PC-3 (cell line): ENCODE measurements at regions not wholly inside any gene's neighbourhood (a gene's known extent, or its start where the extent isn't known, plus 50 kb on each side); places are given as distances from the start of the nearest gene placed in this dataset.

Experiments
- ATAC-seq: fragments of 200-7000 bp; cut with Tn5 transposase; 2 replicates; pipeline ENCODE4 v1.9.1; 2020; ENCODE audit warnings: mild to moderate bottlenecking, moderate library complexity
- BruUV-seq: library from RNA; stranded (reverse); fragments of 400-500 nt; replicated peaks from 2 replicates; lab custom pipeline; 2021; lab: Mats Ljungman, UMichigan
- CTCF ChIA-PET: fragments of 300-600 bp; sonication (Branson Sonifier 250); formaldehyde crosslinking; loops from one replicate; lab custom pipeline; 2022; ENCODE audit warnings: antibody characterized with exemption; lab: Charles Lee
- POLR2A ChIA-PET: fragments of 300-600 bp; sonication (Branson Sonifier 250); formaldehyde crosslinking; loops from one replicate; lab custom pipeline; 2022; ENCODE audit warnings: antibody characterized with exemption; ENCODE audit not compliant: unreplicated experiment; lab: Charles Lee
- DNase-seq: peaks from one replicate; pipeline ENCODE4 v3.0.0-alpha.2; 2015
- H2AFZ ChIP-seq: fragments of 300-600 bp; sonication (generic); 2 replicates; pipeline ENCODE4 v1.6.0; 2016; ENCODE audit warnings: antibody characterized with exemption, low read length
- H3F3A ChIP-seq: fragments of 300-600 bp; sonication (generic); one replicate; pipeline ENCODE4 v1.6.0; 2017; ENCODE audit warnings: antibody characterized with exemption, low read length, control low read depth, mild to moderate bottlenecking; ENCODE audit not compliant: unreplicated experiment
- H3K27ac ChIP-seq: fragments of 300-600 bp; sonication (generic); 2 replicates; pipeline ENCODE4 v1.5.1; 2016; ENCODE audit warnings: mild to moderate bottlenecking, low read length
- H3K27me3 ChIP-seq: fragments of 300-600 bp; sonication (generic); 2 replicates; pipeline ENCODE4 v1.6.1; 2016; ENCODE audit warnings: low read length, mixed read lengths
- H3K36me3 ChIP-seq: fragments of 300-600 bp; sonication (generic); 2 replicates; pipeline ENCODE4 v1.6.1; 2016; ENCODE audit warnings: low read depth, mixed run types, low read length, mixed read lengths
- H3K4me1 ChIP-seq: fragments of 300-600 bp; sonication (generic); 2 replicates; pipeline ENCODE4 v1.5.1; 2016; ENCODE audit warnings: low read length; ENCODE audit not compliant: insufficient read depth
- H3K4me2 ChIP-seq: fragments of 300-600 bp; sonication (generic); 2 replicates; pipeline ENCODE4 v1.6.0; 2016; ENCODE audit warnings: low read length
- H3K4me3 ChIP-seq: fragments of 300-600 bp; sonication (generic); 2 replicates; pipeline ENCODE4 v1.5.1; 2016; ENCODE audit warnings: mild to moderate bottlenecking, low read length, mixed read lengths
- H3K79me2 ChIP-seq: fragments of 300-600 bp; sonication (generic); 2 replicates; pipeline ENCODE4 v1.6.1; 2017; ENCODE audit warnings: low read length, mixed read lengths
- H3K9ac ChIP-seq: fragments of 300-600 bp; sonication (generic); 2 replicates; pipeline ENCODE4 v1.6.0; 2016; ENCODE audit warnings: mild to moderate bottlenecking, low read length
- H3K9me2 ChIP-seq: fragments of 300-600 bp; sonication (generic); replicated peaks from 2 replicates; pipeline ENCODE4 v1.6.1; 2016; ENCODE audit warnings: mixed run types, low read length, mixed read lengths
- H3K9me3 ChIP-seq: fragments of 300-600 bp; sonication (generic); 2 replicates; pipeline ENCODE4 v1.6.1; 2016; ENCODE audit warnings: low read length, mixed read lengths
- H4K20me1 ChIP-seq: fragments of 300-600 bp; sonication (generic); 2 replicates; pipeline ENCODE4 v1.6.1; 2016; ENCODE audit warnings: low read length, mixed read lengths
- EZH2 ChIP-seq: fragments of 300-600 bp; sonication (generic); IDR thresholded peaks from one replicate; pipeline ENCODE4 v1.6.1; 2017; ENCODE audit warnings: antibody characterized with exemption, mild to moderate bottlenecking, low read length; ENCODE audit not compliant: unreplicated experiment
- EZH2phosphoT487 ChIP-seq: fragments of 300-600 bp; sonication (generic); IDR thresholded peaks from 2 replicates; pipeline ENCODE4 v1.6.1; 2018; ENCODE audit warnings: mild to moderate bottlenecking, antibody characterized with exemption, low read length, borderline replicate concordance
- intact Hi-C: fragments of 100-400 bp; cut with micrococcal nuclease; formaldehyde crosslinking; loops from 2 replicates; pipeline ENCODE4 v1.9.0; 2023
- TF ChIP-seq, protein P1 (sequence below): fragments of 300-600 bp; sonication (generic); conservative IDR thresholded peaks from 2 replicates; pipeline ENCODE4 v1.5.1; 2017; ENCODE audit warnings: antibody characterized with exemption, low read depth, mild to moderate bottlenecking, low read length

DNA sequence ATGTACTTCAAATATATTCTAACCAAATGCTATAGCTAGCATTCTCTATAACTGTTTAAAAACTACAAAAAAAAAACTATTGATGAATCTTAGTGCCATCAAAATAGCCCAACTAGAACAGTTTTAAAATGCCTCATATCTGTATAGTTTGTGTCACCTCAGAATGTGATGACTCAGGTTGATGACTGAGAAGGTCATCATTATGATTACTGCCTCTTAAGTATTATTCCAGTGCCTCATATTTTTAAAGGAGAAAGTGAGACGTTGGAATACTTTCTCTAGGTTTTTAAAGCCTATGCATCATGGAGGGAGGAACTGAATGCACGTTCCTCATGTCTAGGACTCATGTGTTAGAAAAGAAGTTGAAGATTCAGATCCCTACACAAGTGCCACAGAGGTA lies 88.2 kb downstream of the TMA16 start:
- no peaks in the 10 kb centered on the region for H3K9me2 ChIP-seq
- no peaks in the 10 kb centered on the region for H4K20me1 ChIP-seq
- H3K4me3 ChIP-seq, result no peak overlapping the region
- no peak overlapping the region for H3K27ac ChIP-seq
- DNase-seq (peak; percentile 30), ATAC-seq (no peak)
- no peak overlapping the region for H3K4me2 ChIP-seq
- no TSS peak for BruUV-seq
- TF ChIP-seq EZH2 (no peak), EZH2phosphoT487 (no peak)
- TF ChIP-seq, protein P1, sequence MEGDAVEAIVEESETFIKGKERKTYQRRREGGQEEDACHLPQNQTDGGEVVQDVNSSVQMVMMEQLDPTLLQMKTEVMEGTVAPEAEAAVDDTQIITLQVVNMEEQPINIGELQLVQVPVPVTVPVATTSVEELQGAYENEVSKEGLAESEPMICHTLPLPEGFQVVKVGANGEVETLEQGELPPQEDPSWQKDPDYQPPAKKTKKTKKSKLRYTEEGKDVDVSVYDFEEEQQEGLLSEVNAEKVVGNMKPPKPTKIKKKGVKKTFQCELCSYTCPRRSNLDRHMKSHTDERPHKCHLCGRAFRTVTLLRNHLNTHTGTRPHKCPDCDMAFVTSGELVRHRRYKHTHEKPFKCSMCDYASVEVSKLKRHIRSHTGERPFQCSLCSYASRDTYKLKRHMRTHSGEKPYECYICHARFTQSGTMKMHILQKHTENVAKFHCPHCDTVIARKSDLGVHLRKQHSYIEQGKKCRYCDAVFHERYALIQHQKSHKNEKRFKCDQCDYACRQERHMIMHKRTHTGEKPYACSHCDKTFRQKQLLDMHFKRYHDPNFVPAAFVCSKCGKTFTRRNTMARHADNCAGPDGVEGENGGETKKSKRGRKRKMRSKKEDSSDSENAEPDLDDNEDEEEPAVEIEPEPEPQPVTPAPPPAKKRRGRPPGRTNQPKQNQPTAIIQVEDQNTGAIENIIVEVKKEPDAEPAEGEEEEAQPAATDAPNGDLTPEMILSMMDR, result no peak
- intact Hi-C loops, result no loop called here
- H2AFZ ChIP-seq, result no peak overlapping the region
- peaks cover 1% of the 10 kb centered on the region; the same call in 1 of the 2 replicates for H3K4me1 ChIP-seq
- no peaks in the 10 kb centered on the region for H3F3A ChIP-seq
- no peak overlapping the region for H3K9ac ChIP-seq
- H3K9me3 ChIP-seq, result no peaks in the 10 kb centered on the region
- H3K36me3 ChIP-seq, result no peaks in the 10 kb centered on the region
- no peaks in the 10 kb centered on the region for H3K27me3 ChIP-seq
- H3K79me2 ChIP-seq, result no peaks in the 10 kb centered on the region
- ChIA-PET POLR2A (no interaction called here), CTCF (interaction anchor here (0.5 kb wide), 1 partner anchor 533 kb away, joined by 4 read pairs; no protein-coding TSS in a partner anchor)

DNA sequence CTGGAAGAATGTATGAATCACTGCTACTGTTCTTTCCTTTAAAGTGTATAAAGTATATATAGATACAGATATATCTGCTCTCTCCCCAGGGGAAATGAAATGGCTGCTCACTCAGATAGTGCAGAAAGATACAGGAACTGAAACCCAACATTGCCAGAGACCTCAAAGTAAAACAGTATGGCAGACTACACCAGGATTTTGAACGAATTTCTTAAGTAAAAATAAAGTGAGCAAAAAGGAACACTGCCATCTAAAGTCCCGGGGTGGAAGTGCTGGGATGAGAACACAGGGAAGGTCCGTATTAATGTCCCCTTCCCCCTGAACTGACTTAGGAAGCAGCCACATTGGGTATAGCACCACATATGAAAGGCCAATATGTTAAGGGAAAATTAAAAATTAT lies 93.4 kb downstream of the TMA16 start:
- no peaks in the 10 kb centered on the region for H3K27me3 ChIP-seq
- no peaks in the 10 kb centered on the region for H4K20me1 ChIP-seq
- BruUV-seq, result no TSS peak
- no peak overlapping the region for H3K27ac ChIP-seq
- no peaks in the 10 kb centered on the region for H3F3A ChIP-seq
- peak; percentile 18 for DNase-seq
- CTCF ChIA-PET, result interaction anchor here (0.6 kb wide), 1 partner anchor 38 kb away, joined by 10 read pairs; no protein-coding TSS in a partner anchor
- intact Hi-C loops, result no loop called here
- TF ChIP-seq EZH2phosphoT487 (no peak), EZH2 (no peak)
- TF ChIP-seq, protein P1, result peak; percentile 53; the same call in 1 of the 2 replicates
- H3K4me1 ChIP-seq, result peaks cover 12% of the 10 kb centered on the region; the same call in 1 of the 2 replicates
- H3K9me3 ChIP-seq, result no peaks in the 10 kb centered on the region
- H2AFZ ChIP-seq, result no peak overlapping the region
- H3K9me2 ChIP-seq, result no peaks in the 10 kb centered on the region
- POLR2A ChIA-PET, result no interaction called here
- no peaks in the 10 kb centered on the region for H3K36me3 ChIP-seq
- no peak overlapping the region for H3K9ac ChIP-seq
- no peak for ATAC-seq
- no peak overlapping the region for H3K4me2 ChIP-seq
- H3K79me2 ChIP-seq, result no peaks in the 10 kb centered on the region
- no peak overlapping the region for H3K4me3 ChIP-seq

DNA sequence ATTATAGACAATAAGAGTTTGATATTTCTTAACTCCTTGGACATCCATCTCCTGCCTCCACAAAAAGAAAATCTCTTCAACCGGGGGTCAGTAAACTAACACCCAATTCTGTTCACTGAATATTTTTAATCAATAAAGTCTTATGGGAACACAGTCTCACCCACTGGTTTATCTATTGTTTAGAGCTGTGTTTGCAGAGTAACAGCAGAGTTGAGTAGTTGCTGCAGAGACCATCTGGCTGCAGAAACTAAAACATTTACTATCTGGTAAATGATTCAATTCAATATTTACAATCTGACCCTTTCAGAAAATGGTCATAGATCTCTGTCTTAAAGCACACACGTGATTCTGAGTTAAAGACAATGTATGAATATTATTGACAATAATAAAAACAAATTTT lies 94.0 kb downstream of the TMA16 start:
- Histone ChIP-seq H3K4me3 (no peak overlapping the region), H3K9ac (no peak overlapping the region), H4K20me1 (no peaks in the 10 kb centered on the region), H3K27ac (no peak overlapping the region), H3K4me2 (no peak overlapping the region), H3K79me2 (no peaks in the 10 kb centered on the region), H3K36me3 (no peaks in the 10 kb centered on the region), H3F3A (no peaks in the 10 kb centered on the region), H2AFZ (no peak overlapping the region), H3K9me2 (no peaks in the 10 kb centered on the region), H3K9me3 (no peaks in the 10 kb centered on the region), H3K27me3 (no peaks in the 10 kb centered on the region), H3K4me1 (peaks cover 12% of the 10 kb centered on the region; the same call in 1 of the 2 replicates)
- no TSS peak for BruUV-seq
- DNase-seq, result no peak
- no peak for TF ChIP-seq EZH2phosphoT487
- TF ChIP-seq, protein P1, result no peak
- no peak for TF ChIP-seq EZH2
- ChIA-PET POLR2A (no interaction called here), CTCF (interaction anchor here (0.6 kb wide), 1 partner anchor 38 kb away, joined by 10 read pairs; no protein-coding TSS in a partner anchor)
- intact Hi-C loops, result no loop called here
- no peak for ATAC-seq
